B cell (primary cell): ENCODE measurements at regions not wholly inside any gene's neighbourhood (a gene's known extent, or its start where the extent isn't known, plus 50 kb on each side); places are given as distances from the start of the nearest gene placed in this dataset.

ENCODE experiments used
- ATAC-seq: fragments of 200-7000 bp; cut with Tn5 transposase; one replicate; pipeline ENCODE4 v1.10.0; 2021; ENCODE audit warnings: low read depth, mild to moderate bottlenecking, moderate number of reproducible peaks, moderate library complexity
- CTCF ChIA-PET: fragments of 350-600 bp; sonication (Branson Sonifier 250); formaldehyde crosslinking; loops from one replicate; lab custom pipeline; 2021; ENCODE audit warnings: antibody characterized with exemption, inconsistent platforms; lab: Charles Lee
- POLR2A ChIA-PET: fragments of 350-600 bp; sonication (Branson Sonifier 250); formaldehyde crosslinking; loops from one replicate; lab custom pipeline; 2021; ENCODE audit warnings: antibody characterized with exemption; lab: Charles Lee
- DNase-seq: peaks from one replicate; pipeline ENCODE4 v3.0.0; 2013
- H2AFZ ChIP-seq: 2 replicates; pipeline ENCODE4 v1.6.1; 2012; ENCODE audit warnings: mild to moderate bottlenecking, low read depth, low read length; ENCODE audit not compliant: insufficient read depth, poor library complexity, severe bottlenecking
- H3K27ac ChIP-seq, 2 donors: 1 replicate in 1 of 2; 2 replicates in 1 of 2; pipeline ENCODE4 v1.5.1; 2012 to 2013; ENCODE audit warnings: low read length in 2 of 2, mild to moderate bottlenecking in 2 of 2, moderate library complexity in 1 of 2
- H3K27me3 ChIP-seq, 4 experiments: fragments of 200-600 bp in 1 of 4; sonication (generic) in 1 of 4; replicated peaks in 1 of 4; 1 replicate in 2 of 4; 2 replicates in 2 of 4; pipeline versions ENCODE4 v1.6.1 to v1.7.0; 2013 to 2016; ENCODE audit warnings: low read length in 3 of 4, mild to moderate bottlenecking in 2 of 4, mixed read lengths in 1 of 4, moderate library complexity in 1 of 4; ENCODE audit not compliant: insufficient read depth in 4 of 4, control insufficient read depth in 3 of 4; ENCODE audit errors: control extremely low read depth in 1 of 4
- H3K36me3 ChIP-seq, 2 experiments: replicated peaks in 1 of 2; 1 replicate in 1 of 2; 2 replicates in 1 of 2; pipeline versions ENCODE4 v1.6.1 to v1.7.1; 2013; ENCODE audit warnings: low read length in 1 of 2; ENCODE audit not compliant: insufficient read depth in 2 of 2, control insufficient read depth in 1 of 2; ENCODE audit errors: control extremely low read depth in 1 of 2, extremely low read depth in 1 of 2
- H3K4me1 ChIP-seq, 2 donors: fragments of 200-600 bp in 1 of 2; sonication (generic) in 1 of 2; 1 replicate in 1 of 2; 2 replicates in 1 of 2; pipeline versions ENCODE4 v1.5.1 to v1.6.1; 2013 to 2017; ENCODE audit warnings: low read length in 2 of 2; ENCODE audit not compliant: control insufficient read depth in 2 of 2, insufficient read depth in 2 of 2
- H3K4me2 ChIP-seq: replicated peaks from 2 replicates; pipeline ENCODE3; 2012; ENCODE audit warnings: mild to moderate bottlenecking, low read depth, low read length; ENCODE audit not compliant: poor library complexity, severe bottlenecking
- H3K4me3 ChIP-seq, 5 experiments: fragments of 200-600 bp in 1 of 5; sonication (generic) in 1 of 5; 1 replicate in 3 of 5; 2 replicates in 2 of 5; pipeline versions ENCODE4 v1.5.1 to v1.7.0; 2011 to 2016; ENCODE audit warnings: low read length in 4 of 5, mild to moderate bottlenecking in 4 of 5, low read depth in 2 of 5, control low read depth in 1 of 5, moderate library complexity in 1 of 5; ENCODE audit not compliant: insufficient read depth in 1 of 5; ENCODE audit errors: control extremely low read depth in 1 of 5, extremely low read depth in 1 of 5
- H3K79me2 ChIP-seq: fragments of 200-600 bp; sonication (generic); one replicate; pipeline ENCODE4 v1.6.0; 2016; ENCODE audit warnings: low read length; ENCODE audit not compliant: control insufficient read depth, insufficient read depth
- H3K9ac ChIP-seq: fragments of 200-600 bp; sonication (generic); 2 replicates; pipeline ENCODE4 v1.6.1; 2017; ENCODE audit warnings: mild to moderate bottlenecking, low read length, moderate library complexity
- H3K9me3 ChIP-seq, 3 donors: one replicate each; pipeline versions ENCODE4 v1.6.1 to v1.7.1; 2013; ENCODE audit warnings: low read length in 2 of 3; ENCODE audit not compliant: control insufficient read depth in 2 of 3, insufficient read depth in 1 of 3; ENCODE audit errors: control extremely low read depth in 1 of 3
- H4K20me1 ChIP-seq: 2 replicates; pipeline ENCODE4 v1.6.0; 2012; ENCODE audit warnings: mild to moderate bottlenecking, low read length; ENCODE audit not compliant: insufficient read depth, control insufficient read depth, poor library complexity, severe bottlenecking
- H3K27ac Mint-ChIP-seq: one replicate; pipeline ENCODE4 v1.8.0; 2021; ENCODE audit warnings: mixed read lengths
- H3K27me3 Mint-ChIP-seq: one replicate; pipeline ENCODE4 v1.8.0; 2021; ENCODE audit warnings: mixed read lengths
- H3K4me1 Mint-ChIP-seq: one replicate; pipeline ENCODE4 v1.8.0; 2021; ENCODE audit warnings: mixed read lengths
- H3K4me3 Mint-ChIP-seq: one replicate; pipeline ENCODE4 v1.8.0; 2021; ENCODE audit warnings: mixed read lengths
- H3K9me3 Mint-ChIP-seq: one replicate; pipeline ENCODE4 v1.8.0; 2022; ENCODE audit warnings: mixed read lengths; ENCODE audit not compliant: insufficient read depth
- CTCF ChIP-seq: fragments of 200-600 bp; IDR thresholded peaks from one replicate; pipeline ENCODE4 v1.8.0; 2022; ENCODE audit warnings: antibody characterized with exemption, mild to moderate bottlenecking
- EZH2 ChIP-seq: IDR thresholded peaks from 2 replicates; pipeline ENCODE4 v1.6.1; 2012; ENCODE audit warnings: borderline replicate concordance, low read depth, mild to moderate bottlenecking, moderate library complexity, low read length; ENCODE audit not compliant: insufficient read depth, poor library complexity, severe bottlenecking
- WGBS: methylation state at CpG from one replicate; pipeline ENCODE4 v1.1.5; 2013; ENCODE audit warnings: missing lambda C conversion rate; ENCODE audit not compliant: insufficient coverage; 5-methylcytosine and 5-hydroxymethylcytosine counted together
- intact Hi-C: fragments of 100-400 bp; cut with micrococcal nuclease; formaldehyde crosslinking; loops from one replicate; pipeline ENCODE4 v1.10.0; 2022

GRCh38 chr14:39784461-39784860 is 352.2 kb upstream of the FBXO33 start:
- no peak for DNase-seq
- CTCF ChIA-PET, result no interaction called here
- H3K27me3 Mint-ChIP-seq, result no peaks in the 10 kb centered on the region
- Histone ChIP-seq H3K36me3 (no peaks in the 10 kb centered on the region), H2AFZ (no peak overlapping the region), H3K9ac (no peak overlapping the region), H3K27me3 (no peaks in the 10 kb centered on the region), H3K27ac (no peak overlapping the region), H3K4me2 (no peak overlapping the region), H3K79me2 (no peaks in the 10 kb centered on the region), H3K4me3 (no peak overlapping the region), H3K4me1 (no peaks in the 10 kb centered on the region), H3K9me3 (no peaks in the 10 kb centered on the region), H4K20me1 (no peaks in the 10 kb centered on the region)
- ATAC-seq, result no peak
- no peak overlapping the region for H3K27ac Mint-ChIP-seq
- no peaks in the 10 kb centered on the region for H3K4me1 Mint-ChIP-seq
- POLR2A ChIA-PET, result no interaction called here
- no peak overlapping the region for H3K4me3 Mint-ChIP-seq
- H3K9me3 Mint-ChIP-seq, result no peaks in the 10 kb centered on the region
- intact Hi-C loops, result no loop called here
- WGBS, result no CpG with 5 or more reads among the region's 1 CpG
- no peak for TF ChIP-seq CTCF
- no peak for TF ChIP-seq EZH2

GRCh38 chr14:39781466-39781865 is 349.2 kb upstream of the FBXO33 start:
- H3K9me3 ChIP-seq, result no peaks in the 10 kb centered on the region
- CTCF ChIA-PET, result no interaction called here
- Mint-ChIP-seq H3K27me3 (no peaks in the 10 kb centered on the region), H3K4me1 (no peaks in the 10 kb centered on the region), H3K9me3 (peaks cover 9% of the 10 kb centered on the region), H3K4me3 (no peak overlapping the region), H3K27ac (no peak overlapping the region)
- H3K4me3 ChIP-seq, result no peak overlapping the region
- no peak for ATAC-seq
- no peak overlapping the region for H2AFZ ChIP-seq
- no peaks in the 10 kb centered on the region for H4K20me1 ChIP-seq
- TF ChIP-seq CTCF (no peak), EZH2 (no peak)
- no peaks in the 10 kb centered on the region for H3K79me2 ChIP-seq
- no peaks in the 10 kb centered on the region for H3K36me3 ChIP-seq
- H3K27me3 ChIP-seq, result no peaks in the 10 kb centered on the region
- H3K4me2 ChIP-seq, result no peak overlapping the region
- POLR2A ChIA-PET, result no interaction called here
- intact Hi-C loops, result no loop called here
- 100% methylated on average over 1 of the region's 5 CpGs for WGBS
- H3K27ac ChIP-seq, result no peak overlapping the region
- H3K9ac ChIP-seq, result no peak overlapping the region
- H3K4me1 ChIP-seq, result no peaks in the 10 kb centered on the region
- no peak for DNase-seq
